Hematopoietic multipotent progenitor cell treated with erythropoietin and hydrocortisone succinate and interleukin-3 and kit ligand, for 8 days (in vitro differentiated cells): ENCODE measurements at regions not wholly inside any gene's neighbourhood (a gene's known extent, or its start where the extent isn't known, plus 50 kb on each side); places are given as distances from the start of the nearest gene placed in this dataset.
A peak's percentile ranks its signal among the peaks of the same experiment; 100 is the strongest.
"Not testable (repeated sequence)": the region's sequence is repeated elsewhere in the genome, so short reads cannot be mapped to it uniquely, and the experiment has no call there.

Experiments
- DNase-seq: peaks from one replicate; pipeline ENCODE4 v3.0.0-alpha.2; 2015

DNA sequence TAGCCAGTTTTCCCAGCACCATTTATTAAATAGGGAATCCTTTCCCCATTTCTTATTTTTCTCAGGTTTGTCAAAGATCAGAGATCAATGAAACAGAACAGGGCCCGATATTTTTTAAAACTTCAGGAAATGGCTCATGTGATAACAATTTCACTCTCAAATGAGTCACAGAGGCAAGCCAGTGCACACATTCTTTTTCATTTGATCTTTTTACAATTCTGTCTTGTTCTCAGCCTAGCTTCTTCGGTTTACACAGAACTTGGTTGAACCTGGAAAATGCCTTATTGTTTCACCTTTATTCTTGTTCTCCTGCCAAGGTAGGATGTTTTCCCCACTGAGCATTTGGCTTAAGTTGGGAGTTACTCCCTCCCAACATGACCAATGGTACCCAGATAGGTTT lies 258.9 kb downstream of the COL12A1 start:
- no peak for DNase-seq

DNA sequence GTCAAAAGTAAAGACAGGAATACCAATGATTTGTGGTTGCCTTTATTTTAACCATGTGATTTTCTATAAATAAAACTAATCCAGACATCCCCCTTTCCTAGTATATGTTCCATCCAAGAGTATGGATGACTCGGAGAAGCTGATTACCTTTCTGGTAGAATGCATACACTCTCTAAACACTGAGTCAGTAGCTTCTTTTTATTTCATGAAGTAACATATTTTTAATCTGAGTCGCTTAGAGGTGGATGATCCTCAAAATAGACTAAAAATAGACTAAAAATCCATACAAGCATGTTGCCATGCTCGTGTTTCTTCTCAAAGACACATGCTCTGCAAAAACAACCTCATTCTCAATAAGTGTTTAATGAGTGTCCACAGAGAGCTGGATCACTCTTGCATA lies 263.7 kb downstream of the COL12A1 start:
- DNase-seq: no peak

DNA sequence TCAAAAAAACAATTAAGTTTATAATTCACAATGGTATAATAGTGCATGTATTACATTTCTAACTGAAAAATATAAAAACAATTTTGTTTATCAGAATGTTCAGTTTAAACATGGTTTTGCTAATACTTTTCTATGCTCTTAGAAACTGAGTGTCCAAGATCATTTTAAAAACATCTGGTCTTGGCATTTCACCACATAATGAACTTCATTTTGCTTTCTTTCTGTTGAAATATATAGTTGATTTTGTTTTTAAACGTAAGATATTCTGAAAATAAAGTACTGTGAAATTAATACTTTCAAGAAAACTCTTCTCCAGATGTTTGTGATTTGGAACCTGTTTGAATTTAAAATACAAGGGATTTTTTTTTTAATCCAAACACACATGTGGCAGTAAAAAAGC lies 264.4 kb downstream of the COL12A1 start:
- DNase-seq: no peak

DNA sequence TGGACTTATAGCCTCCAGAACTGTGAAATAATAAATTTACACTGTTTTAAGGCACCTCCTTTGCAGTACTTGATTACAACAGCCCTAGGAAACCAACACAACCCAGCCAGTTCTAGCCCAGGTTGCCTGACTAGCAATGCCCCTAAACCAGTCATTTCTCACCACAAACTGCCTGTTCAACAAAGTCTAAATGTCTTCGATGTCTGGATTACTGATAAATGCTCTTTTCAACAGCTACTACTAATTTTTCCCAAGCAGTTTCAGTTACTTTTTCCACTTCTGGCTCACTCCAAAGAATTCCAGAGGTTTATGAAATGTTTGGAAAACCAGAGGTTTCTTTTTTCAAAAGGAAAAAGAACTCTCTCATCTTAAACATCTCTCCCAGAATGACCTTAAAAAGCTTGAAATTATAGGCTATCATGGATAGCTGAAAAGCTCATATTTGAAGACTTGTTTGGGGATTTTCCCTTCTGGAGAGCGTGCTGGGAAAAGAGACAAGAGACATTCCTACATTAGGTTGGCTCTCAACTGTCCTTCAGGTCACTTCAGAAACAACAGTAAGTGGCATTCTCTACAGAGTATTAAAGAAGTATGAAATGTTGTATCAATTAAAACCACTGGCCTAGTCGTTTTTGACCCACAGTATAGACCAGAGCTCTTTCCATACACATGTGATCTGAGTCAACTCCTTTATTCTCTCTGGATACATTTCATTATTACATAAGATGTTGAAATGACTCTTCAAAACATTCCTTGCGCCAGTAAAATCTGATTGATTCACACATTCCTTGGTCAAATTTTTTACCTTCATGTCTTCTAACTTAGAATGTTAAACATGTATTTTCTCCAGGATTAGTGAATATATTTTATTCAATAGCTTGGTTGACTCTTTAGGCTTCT lies 265.9 kb downstream of the COL12A1 start:
- no peak for DNase-seq

DNA sequence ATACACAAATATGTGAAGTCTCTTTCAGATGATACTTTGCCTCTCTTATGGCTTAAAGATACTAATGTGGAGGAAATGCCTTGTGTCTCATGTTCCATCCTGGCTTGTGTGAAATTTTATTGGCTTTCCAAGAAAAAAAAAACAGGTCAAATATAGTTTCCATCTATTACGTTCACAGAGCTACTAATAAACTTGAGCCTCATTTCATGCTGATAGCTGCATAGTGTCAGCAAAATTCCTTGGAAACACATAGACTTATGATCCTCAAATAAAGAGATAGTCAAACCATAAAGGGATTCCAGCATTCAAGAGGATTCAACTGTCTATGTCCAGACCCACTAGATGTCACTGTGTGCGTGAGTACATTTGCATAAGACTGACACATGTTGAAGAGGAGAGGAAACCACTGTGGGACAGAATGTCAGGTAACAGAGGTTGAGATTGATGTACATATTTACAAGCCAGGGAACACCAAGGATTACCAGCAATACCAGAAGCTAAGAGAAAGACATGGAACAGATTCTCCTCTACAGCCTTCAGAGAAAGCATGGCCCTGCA lies 266.6 kb downstream of the COL12A1 start:
- no peak for DNase-seq

DNA sequence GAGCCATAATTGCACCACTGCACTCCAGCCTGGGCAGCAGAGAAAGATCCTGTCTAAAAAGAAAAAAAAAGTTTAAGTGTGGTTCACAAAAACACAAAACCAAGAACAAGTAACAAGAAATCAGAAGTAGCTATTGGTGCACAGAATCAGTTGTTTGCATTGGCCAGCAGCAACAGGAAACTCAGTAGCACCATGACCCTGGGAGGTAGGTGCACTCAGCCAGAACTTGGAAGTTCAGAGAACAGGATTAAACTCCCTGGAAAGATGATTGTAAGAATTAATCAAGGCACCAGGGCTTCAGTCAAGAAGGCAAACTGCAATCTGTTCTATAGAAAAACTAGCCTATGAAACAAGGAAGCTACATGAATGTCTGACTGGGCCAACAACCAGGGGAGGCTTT lies 267.9 kb downstream of the COL12A1 start:
- no peak for DNase-seq

DNA sequence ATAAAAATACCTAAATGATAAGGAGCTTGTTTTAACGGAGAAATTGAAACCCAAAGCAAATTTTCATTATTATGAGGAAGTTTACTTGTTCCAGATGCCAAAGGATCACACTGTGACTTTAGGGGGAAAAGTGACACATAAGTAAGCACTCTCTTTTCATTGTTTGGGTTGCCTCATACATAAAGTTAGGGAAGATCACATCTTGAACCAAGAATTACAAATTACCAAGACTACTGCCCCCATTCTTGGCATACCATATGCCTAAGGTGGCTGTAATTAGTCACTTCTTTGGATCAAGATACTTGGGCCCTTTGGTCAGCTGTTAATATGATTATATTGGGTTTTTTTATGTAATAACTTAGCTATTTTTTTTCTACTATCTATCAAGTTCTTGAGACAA lies 269.0 kb downstream of the COL12A1 start:
- no peak for DNase-seq

DNA sequence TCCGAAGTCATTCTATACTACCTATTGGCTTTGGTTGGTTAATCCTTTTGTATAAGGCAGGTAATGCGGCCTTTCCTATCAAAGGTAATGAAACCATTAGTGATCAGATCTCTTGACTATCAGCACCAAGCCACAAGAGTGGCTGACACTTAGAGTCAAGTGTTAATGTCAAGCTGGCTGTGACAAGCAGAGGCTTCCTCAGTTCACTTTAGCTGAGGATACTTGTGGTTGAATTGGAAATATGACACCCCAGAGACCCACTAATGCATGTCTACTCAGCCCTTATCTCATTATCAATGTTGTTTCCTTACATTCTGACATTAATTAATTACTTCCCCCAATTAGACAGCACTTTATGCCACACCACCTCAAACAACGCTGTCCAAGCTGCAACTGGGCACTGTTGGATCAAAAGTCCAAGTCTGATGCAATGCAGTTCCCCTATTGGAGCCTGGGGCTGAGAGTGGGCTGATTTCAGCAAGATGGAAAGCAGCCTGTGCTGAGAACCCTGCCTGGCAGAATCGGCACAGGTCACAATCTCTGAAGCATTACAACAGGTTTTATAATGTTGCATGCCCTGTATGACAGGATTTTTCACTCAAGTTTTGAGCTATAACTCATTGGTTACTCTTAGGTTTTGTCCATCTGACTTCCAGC lies 273.5 kb downstream of the COL12A1 start:
- DNase-seq: no peak

DNA sequence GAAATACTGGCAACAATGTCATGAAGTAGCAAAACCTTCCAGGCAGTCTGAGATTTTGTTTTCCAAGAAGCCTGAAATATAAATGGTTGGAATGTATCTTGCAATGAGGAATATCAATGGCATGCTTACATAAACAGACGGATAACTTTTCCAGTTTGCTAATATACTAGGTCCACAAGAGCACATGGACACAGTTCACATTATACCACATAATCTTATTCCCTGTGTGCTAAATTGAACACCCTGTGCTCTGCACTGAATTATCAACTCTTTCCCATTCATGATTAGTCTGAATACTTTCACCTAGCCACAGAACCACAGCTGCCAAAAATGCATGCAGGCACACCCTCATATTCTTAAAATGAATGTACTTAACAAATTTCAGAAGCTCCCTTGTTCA lies 274.3 kb downstream of the COL12A1 start:
- DNase-seq: no peak

DNA sequence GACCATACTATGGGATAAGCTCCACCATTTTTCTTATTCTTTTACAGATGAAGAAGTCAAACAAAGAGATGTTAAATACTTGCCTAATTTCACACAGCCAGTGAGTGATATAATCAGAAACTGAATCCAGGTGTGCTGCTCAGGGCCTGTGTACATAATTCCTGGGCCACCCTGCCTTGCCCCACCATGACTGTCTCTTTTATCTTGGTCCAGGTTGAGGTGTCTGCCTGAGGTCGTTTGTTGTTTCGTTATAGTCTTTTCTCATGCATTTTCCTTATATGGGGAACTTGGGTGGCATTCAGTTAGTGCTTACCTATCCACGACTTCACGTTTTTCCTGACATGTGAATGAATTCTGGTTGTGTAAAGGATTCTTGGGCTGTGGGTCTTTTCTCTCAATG lies 277.6 kb downstream of the COL12A1 start:
- DNase-seq: no peak

DNA sequence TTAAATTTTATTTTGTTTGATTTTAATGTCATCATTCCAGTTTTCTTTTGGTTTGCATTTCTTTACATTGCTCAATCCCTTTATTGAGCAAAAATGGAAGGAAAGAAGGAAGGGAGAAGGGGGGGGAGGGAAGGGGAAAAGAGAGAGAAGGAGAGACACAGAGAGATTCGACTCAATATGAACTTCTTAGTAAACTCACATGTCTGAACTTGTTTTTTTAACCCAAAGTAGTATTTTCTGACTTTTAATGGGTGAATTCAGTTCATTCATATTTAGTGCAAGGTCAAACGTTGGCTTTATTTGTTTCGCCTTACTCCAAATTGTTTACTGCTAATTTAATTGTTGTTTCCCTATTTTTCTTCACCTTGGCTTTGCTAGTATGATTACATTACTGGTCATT lies 278.6 kb downstream of the COL12A1 start:
- DNase-seq: no peak

DNA sequence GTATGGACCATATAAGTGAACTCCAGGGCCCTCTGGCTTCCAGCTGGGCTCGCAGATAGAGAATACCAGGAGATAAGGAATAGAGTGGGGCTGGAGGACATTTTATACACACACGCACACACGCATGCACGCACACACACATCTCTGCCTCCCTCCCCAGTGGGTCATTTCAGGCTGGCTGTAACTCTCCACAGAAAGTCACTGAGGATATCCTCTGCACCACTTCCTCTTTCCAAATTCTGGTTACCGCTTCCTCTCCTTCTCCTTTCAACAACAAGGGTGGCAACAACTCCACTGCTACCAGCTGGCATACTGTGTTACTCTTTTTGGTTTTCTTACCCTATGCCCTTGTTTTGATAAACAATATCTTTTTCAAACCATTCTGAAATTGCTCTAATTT lies 280.2 kb downstream of the COL12A1 start:
- DNase-seq: peak; percentile 38

DNA sequence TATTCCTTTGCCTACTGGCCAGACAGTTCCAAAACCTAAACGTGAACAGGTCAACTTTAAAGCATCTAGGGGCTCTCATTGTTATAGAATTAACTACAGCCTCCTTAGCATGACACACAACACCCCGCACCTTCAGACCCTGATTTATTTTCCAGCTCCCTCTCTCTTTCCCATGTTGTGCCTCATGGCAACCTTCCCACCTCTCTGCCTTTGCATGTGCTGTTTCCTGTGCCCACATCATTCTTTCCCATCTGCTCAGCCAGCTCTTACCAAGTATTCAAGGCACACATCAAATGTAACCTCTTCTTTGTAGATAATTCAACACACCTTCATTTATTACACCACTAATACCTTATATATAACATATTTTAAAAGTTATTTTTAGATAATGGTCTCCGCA lies 291.0 kb downstream of the COL12A1 start:
- no peak for DNase-seq

DNA sequence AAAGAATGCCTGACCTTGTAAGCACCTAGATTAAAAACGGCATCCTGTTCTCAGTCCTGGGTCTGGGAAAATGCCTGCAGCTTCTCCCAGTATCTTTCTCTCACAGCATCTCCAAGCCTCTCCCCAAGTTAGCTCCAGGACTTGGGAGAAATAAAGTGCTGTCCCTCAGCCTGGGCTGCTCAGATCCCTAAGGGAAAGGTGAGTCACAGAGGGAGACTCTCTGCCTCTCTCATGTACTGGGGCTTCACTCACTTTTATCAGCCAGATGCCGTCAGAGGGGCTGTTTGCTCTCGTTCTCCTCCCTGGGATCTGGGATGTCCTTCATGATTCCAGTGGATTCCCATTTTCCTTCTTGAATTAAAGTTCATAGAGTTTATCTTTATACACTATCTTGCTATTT lies 293.6 kb downstream of the COL12A1 start:
- no peak for DNase-seq

DNA sequence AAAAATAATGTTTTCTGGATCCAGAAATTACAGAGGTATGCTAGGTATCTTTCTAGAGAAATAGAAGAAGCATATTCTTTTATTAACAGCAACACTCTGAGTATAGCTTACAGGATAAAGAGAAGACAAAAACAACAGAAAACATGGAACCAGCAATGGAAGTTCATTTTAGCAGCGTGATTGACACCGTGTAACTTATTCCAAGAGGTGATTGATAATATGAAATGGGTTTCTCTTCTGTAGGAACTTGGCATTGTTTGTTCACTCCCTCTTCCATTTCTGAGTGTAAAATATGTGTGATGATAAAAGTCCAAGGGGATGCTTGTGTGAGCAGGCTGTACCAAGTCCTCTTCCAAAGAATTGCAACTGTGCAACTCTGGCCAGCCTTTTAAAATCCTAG lies 303.0 kb downstream of the COL12A1 start:
- DNase-seq: no peak

DNA sequence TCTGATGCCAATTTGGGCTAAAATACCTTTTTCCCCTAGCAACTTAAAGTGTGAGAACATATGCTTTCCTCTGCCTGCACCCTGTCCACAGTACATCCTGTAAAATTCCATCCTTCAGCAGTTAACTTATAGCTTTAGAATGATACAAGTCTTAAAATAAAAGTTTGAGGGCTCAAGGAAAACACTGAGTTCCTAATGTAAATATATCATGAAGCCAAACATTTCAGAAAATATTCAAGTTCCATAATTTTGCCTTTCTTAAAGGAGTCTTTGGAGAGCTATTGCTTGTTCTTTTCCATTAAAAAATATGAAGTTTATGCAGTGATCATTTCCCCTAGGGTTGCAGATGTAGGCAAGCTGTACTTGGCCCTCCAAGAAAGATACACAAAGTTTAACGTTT lies 303.8 kb downstream of the COL12A1 start:
- no peak for DNase-seq

DNA sequence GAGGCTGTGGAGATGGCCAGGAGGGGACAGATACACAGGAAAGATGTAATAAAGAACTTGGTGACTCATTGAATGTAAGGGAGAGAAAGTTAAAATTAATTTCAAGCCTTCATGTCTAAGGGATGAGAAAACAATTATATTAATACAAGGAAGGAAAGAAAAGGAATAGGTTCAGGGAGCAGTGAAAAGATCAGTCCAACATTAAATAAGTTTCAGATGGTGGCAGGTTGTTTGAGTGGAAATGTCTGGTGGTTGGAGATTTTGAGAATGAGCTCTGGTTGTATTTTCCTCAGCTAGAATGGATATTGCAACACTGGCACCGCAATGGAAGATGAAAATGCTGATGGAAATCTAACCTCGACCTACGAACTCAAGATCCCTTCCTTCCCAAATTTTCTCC lies 304.3 kb downstream of the COL12A1 start:
- DNase-seq: no peak

DNA sequence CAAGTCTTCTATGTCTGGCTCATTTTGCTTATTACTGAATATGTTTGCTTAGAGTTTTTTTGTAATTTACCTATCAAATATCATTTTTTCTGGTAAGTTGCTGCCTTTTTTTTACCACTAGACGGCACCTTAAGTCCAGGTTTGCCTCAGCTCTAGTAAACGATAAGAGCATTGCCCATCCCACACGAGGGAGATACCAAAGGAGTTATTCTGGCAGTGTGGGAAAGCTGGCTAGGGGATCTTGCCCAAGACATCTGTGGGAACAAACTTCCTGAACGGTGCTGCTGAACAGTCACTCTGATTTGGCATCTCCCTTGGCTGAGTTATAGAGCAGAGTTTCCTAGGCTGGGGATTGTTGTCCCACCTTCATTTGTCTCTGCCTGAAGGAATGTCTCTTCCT lies 306.4 kb downstream of the COL12A1 start:
- DNase-seq: no peak

DNA sequence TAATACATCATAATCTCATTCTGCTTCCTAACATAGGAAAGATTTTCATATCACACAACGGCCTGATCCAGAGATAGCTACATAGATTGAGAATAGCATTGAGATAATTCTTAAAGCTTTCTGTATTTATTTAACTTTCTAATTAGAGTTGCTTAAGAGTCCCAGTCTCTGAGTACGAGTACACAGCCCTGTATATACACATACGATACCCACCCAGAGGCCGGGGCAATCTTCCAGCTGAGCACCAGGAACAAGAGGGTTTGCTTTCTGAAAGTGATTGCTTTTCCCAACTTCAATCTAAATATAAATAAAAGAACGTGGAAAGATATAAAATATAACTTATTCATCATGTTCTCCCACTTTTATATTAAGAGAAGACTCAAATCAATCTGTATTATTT lies 313.8 kb downstream of the COL12A1 start:
- DNase-seq: no peak

DNA sequence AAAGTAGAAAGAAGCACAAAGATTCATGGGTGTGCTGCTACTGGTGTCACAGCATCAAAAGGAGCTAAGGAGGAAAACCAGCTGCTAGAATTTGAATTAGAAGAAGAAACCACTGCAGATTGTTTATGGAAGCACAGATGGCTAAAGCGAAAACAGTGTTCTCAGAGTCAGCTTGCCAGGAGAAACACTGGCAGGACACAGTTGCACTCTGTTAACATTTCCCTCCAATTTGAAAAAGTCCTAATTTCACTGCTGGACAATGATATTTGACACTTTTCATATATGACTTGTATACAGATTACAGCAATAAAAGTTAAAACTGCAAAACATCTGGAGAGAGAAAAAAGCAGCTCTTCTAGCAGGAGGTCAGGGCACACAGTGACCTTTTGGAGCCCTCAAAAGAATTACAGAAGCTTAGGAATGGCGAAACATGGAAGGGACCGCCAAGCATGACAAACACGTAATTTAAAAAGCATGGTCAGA lies 314.5 kb downstream of the COL12A1 start:
- DNase-seq: no peak

DNA sequence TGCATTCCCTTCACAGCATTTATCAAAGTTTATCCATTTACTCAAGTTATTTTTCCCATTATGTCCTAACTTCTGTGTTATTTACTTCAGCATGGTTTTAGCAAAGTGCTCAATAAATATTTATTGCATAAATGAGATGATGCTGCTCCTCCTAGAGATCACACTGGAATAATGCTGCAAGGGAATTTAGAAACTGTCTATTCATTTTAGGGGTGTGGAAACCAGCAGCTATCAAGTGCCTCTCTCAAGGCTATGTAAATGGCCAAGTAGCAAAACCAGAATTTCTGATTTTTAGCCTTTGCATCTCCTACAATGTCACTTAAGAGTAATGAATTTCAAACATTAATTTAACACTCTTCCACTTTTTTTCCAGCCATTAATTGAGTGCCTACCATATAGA lies 316.2 kb downstream of the COL12A1 start:
- no peak for DNase-seq

DNA sequence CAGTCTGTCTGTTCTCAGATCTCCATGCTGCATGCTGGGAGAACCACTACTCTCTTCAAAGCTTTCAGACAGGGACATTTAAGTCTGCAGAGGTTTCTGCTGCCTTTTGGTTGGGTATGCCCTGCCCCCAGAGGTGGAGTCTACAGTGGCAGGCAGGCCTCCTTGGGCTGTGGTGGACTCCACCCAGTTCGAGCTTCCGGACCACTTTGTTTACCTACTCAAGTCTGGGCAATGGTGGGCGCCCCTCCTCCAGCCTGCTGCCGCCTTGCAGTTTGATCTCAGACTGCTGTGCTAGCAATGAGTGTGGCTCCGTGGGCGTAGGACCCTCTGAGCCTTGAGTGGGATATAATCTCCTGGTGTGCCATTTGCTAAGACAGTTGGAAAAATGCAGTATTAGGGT lies 317.1 kb downstream of the COL12A1 start:
- DNase-seq: not testable (repeated sequence)

DNA sequence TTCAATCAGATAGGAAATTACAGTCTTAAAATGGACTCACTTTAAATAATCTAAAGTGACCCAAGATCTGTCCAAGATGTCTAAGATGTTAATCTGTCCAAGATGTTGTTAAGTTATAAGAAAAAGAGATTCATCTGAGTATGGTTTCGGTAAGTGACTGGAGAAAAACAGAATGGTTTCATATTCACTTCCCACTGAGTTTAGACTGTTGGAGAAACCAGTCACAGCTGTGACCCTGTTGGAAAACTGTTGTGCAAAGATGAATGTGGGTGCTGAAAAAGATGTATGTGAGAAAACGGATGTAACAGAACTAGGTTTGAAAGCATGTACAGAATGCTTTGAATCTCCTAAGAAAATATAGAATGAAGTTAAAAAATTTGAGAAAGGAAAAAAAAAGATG lies 325.9 kb downstream of the COL12A1 start:
- no peak for DNase-seq

DNA sequence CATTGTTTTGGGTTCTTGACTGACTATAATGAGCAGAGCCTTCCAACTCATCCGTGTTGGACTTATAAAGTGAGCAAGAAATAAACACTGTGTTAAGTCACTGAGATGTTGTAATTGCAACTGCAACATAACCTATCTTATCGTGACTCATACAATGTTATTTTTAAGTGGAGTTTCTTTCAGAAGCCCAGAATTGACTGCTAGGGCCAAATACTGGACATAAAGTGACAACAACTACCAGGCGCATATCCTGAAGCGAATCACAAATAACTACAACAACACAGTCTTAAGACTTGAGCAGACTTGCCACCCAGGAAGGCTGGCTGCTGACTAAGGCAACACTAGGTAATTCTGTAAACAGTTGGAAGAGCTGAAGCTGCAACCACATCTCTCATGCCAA lies 326.6 kb downstream of the COL12A1 start:
- DNase-seq: no peak
